Embryonic facial prominence (tissue), 1 donor: ENCODE measurements at regions not wholly inside any gene's neighbourhood (a gene's known extent, or its start where the extent isn't known, plus 50 kb on each side); places are given as distances from the start of the nearest gene placed in this dataset.
A peak's percentile ranks its signal among the peaks of the same experiment; 100 is the strongest.

Experiments used
- DNase-seq: peaks from one replicate; pipeline ENCODE4 v3.0.0-alpha.2; 2016; ENCODE audit errors: extremely low spot score

DNA sequence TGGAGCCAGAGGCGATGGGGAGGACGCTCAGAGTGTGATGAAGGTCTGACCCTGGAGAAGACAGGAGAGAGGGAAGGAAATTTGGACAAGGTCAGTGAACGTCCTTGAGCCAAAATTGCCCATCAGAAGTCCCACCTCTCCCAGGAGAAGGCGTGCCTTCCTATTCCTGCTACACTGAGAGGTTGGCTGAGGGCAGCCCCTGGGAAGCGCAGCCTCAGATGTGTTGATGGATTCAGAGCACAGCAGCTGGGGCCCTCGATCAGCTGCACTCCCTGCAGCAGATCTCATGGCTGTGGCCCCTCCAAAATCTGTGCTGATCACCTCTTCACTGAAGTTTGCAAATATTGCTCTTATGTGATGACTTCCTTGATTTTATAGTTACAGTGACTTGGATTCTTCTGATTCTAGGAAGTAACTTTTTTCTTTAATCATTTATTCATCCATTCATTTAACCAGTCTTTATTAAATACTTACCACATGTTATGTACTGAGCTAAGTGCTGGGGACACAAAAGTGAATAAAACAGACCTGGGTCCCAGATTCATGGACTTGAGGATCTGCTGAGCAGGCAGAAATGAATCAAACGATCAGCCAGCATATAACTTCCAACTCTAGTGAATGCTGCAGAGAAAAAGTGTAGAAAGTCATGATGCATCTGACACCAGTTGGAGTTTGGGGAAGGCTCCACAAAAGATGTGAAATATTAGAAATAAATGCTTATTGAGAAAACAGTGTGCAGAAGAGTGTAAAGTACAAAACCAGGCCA, 69.6 kb upstream of the ARMC2 start:
- no peak for DNase-seq

DNA sequence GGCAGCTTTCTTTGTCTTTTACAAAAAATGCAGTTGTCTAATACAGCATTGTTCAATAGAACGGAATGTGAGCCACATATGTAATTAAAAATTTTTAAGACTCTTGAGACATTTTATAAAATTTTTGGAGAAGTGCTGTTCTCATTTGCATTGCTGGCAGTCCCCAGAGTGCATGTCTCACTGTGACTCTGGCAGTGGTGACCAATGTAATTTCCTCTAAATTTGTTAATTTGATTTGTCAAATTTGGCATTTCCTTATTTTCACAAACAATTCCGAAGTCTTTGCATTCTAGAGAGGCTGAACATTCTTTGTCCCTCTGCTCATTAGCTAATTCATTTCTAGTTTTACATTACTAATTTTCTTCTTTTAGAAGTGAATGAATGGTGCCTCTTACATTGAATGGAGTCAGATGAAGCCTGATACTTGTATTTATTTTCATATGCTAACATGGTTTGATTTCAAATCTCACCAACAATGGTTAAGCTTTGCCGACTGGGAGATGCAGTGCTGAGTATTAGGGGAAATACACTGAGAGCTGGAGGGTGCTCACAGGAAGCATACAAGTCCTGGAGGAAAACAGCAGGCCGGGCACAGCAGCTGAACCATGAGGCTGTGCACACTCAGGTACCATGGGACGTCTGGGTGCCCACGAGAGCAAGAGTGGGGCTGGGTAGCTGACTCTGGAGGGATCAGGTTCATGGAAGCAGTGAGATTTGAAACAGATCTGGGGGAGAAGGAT, 68.5 kb upstream of the ARMC2 start:
- no peak for DNase-seq

DNA sequence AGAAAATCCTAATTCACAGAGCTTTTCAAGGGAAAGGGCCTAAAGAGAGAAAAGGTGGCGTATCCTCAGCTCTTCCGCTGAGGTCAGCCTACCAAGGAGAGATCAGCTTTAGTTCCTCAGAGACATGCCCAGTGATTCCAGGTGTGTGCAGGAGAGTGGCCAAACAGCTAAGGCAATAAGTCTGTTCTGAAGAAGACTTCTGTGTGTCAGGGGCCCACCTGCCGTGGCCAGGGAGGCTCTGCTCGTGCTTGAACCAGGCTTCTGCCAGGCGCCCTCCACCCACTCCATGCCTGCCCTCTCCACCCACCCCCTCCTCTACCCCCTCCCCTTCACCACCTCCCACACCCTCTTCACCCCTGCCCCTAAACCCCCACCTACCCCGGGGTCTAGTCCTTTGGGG, 67.4 kb upstream of the ARMC2 start:
- no peak for DNase-seq

DNA sequence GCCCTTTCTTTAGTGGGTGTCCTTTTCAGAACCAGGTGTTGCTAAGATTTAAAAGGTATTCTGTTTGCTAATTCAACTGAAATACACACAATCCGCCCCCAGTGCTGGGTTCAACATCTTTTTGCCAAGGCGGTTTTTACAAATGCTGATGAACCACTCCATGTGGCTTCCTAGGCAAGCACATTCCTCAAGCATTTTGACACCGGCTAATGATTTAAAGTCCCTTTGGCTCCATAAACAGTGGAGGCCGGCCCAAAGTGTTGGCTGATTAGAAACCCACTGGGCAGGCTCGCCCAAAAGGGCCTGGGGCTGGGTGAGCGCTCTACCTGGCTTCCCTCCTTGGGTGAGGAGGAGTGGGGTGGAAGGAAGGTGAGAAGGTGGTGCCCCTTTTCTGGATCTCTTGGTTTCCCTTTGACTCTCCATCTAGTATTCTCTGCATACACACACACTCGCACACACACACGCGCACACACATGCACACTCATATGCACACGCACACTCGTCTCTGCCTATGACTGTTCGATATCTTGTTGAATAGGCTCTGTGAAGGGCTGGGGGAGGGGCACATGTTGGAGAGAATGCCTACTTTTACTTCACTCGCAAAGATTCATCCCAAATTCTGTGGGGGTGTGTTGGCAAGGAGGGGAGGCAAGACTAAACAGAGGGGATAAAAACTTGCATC, 66.7 kb upstream of the ARMC2 start:
- peak; percentile 9 for DNase-seq

DNA sequence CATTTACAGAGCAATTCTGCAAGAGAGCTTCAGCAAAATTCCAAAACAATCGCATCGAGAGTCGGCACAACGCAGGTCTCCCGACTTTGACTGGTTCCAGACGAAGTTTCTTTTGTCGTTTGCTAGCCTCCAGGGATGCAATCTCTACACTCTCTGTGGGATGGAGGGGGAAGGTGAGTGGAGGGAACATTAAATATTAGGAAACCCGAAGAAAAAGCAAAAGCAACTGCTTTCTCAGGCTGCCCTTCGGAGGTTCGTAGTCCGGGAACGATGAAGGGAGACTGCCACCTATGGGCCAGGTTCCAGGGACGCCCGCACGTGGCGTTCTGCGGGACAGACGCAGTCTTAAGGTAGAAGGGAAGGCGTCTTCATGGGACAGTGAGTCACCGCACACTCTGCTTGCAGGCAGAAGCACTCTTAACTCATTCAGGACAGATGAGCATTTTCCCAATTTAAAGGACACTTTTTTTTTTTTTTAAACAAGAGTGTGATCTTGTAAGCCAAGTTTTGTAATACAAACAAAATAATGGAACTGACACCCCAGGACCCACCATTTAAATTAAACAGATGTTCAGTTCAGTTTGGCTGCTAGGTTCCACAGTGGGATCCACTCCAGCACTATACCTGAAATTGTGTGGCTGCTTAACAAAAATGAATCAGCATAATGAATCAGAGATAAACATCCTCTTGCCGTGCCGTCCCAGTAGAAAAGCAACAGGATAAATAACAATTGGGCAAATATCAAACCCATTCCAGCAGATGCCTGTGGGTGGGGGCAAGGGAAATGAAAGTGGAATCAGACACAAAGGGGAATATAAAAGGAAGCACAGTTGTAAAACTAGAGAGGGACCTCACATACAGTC, 65.8 kb upstream of the ARMC2 start:
- peak; percentile 77 for DNase-seq

DNA sequence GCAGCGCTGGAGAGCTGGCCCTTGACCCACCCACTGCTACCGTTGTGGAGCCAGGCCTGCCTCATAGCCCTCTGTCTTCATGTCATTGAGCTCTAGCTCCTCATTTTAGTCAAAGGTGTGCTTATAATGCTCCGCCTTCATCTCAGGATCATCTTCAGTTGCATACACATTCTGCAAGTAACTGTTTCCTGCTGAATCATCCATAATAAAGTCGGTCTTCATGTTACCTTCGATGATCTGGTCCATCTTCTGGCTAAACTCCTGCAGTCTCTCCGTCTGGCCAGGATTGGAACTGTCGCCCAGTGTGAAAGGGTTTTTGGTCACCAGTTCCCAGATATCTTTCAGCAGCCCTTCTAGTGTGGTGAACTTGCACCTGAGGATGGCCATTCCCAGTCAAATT, 62.6 kb upstream of the ARMC2 start:
- no peak for DNase-seq

DNA sequence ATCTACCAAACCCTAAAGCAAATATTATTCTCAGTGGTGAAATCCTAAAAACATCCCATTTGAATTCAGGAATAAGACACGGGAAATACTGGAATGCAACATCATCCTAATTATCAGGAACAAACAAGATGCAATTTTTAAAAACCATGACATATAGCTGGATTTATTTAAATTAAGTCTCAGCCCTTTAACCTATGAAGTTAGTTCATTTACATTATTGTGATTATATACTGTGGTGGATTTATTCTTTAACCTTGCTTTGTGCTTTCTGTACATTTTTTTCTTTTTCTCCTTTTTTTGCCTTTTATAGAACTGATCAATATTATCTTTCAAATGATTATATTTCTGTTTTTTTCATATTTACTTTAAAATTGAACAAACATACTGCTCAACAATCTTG, 59.8 kb upstream of the ARMC2 start:
- DNase-seq, result no peak

DNA sequence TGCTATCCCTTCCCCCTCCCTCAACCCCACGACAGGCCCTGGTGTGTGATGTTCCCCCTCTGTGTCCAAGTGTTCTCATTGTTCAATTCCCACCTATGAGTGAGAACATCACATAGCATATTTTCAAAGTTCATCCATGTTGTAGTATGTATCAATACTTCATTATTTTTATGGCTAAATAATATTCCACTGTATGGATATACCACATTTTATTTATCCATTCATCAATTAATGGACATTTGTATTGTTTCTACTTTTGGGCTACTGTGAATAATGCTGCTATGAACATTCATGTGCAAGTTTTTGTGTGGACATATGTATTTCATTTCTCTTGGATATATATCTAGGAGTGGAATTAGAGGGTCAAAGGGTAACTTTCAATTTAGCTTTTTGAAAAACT, 58.7 kb upstream of the ARMC2 start:
- no peak for DNase-seq

DNA sequence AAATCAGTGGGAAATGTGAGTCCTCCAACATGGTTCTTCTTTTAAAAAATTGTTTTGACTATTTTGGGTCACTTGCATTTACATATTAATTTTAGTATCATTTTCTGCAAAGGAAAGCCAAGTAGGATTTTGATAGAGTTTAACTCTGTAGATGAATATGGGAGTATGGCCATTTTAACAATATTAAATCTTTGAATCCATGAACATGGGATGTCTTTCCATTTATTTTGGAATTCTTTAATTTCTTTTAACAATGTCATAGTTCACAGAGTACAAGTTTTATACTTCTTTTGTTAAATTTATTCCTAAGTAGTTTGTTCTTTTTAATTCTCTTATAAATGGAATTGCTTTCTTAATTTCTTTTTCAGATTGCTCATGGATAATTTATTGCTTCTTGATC, 56.5 kb upstream of the ARMC2 start:
- no peak for DNase-seq

DNA sequence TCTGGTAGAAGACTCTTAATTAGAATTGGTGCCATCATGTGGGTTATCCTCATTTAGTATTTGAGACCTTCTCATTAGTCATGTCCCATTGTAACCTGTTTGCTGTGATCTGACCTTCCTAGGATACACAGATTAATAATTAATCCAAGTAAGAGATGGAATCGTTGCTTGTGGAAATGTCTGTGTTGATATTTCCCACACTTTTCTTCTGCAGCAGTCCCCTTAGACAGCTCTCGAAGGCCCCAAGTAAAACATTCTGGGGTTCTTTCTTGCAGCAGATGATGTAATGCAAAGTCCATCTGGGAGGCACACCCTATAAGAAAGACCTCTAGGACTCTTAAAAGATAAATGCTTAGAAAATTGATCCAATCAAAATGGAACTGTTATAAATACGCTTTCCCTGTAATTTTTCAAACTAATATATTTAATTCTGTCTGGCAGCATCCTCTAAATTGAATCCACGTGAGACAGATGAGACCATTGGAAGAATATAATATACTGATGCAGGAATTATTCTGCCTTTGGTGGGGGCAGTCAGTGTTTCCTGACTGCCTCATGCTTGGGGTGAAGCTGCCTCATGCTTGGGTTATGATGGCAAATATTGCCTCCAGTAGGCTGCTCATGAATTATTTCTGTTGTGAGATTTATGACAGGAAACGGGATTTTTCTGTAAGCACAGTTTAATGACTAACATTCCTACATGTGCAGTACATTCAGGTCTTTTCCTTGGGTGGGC, 54.5 kb upstream of the ARMC2 start:
- no peak for DNase-seq

DNA sequence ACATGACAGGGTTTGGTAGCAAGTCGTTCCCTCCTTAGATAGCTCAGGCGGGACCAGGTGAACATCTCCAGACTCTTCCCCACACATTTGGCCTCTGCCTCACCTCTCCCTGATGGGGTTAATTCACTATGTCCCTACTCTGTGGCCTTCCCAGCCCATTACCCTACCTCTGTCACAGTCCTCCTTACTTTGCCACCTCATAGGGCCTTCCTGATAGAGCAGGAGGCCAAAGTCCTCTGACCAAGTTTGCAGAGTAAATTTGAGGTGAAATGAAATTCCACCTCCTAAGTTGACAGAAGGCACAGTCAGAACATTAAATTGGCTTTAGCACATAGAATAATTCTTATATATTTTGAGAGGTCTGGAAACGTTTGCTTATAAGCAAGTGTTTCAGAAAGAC, 53.1 kb upstream of the ARMC2 start:
- DNase-seq, result no peak

DNA sequence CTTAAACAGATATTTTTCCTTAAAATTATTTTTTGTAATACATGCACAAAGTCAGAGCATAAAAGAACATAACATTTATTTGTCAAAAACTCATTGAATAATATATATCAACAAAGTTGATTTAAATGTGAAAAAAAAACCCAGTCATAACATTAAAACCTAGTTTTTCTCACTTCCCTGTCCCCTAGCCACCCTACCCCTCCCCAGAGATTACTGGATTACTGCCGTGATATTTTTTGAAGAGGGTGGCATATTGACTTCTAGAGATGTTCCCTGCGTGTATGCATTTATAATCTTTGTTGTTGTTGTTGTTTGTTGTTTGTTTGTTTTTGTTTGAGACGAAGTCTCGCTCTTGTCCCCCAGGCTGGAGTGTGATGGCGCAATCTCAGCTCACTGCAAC, 52.4 kb upstream of the ARMC2 start:
- DNase-seq, result no peak

DNA sequence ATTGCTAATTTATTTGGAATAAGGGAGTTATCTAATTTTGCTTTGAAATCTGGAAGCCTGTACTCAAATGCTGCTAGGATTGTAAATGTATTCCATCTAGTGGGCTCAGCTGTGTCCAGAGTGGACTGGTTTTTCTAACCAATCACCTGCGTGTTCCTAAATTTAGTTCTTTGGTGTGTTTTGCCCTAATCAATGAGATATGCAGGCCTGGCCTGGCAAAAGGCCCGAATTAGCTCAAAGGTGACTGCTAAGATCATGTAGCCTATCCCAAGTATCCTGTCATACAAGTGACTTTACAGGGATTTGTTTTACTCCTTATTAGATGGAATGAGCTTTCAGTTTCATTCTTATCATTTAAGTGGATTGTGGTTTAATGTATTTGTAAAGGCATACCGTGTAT, 51.3 kb upstream of the ARMC2 start:
- DNase-seq, result no peak

DNA sequence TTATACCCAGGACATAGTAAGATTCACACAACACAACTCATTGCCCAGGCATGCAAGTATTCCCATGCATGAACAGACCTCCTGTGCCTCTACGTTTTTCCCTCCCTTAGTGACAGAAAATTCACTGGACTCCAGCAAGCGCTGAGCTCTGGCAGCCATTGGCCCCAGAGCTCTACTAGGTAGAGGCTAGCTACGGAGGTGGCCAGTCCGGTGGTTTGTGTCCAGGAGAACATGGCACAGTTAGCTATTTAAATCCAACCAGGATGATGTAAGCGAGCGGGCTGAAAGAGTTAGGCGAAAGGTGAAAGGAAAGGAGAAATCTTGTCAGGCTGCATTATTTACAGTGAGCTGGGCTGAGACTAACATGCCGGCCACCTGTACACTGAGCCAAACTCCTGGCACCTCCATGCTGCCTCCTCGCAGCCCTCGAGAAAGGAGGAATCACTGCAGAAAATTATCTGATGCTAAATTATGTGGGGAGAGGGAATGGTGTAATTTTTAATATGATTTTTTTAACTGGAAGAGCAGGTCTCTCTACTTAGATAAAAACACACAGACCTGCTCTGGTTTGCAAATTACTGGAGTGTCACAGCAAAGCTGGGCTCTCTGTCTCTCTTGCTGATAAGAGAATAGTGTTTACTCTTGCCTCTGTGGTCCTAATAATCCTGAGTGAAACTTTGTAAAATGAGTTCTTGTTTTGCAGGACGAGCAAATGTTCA, 50.1 kb upstream of the ARMC2 start:
- no peak for DNase-seq
